ENCODE measurements at regions not wholly inside any gene's neighbourhood (a gene's known extent, or its start where the extent isn't known, plus 50 kb on each side); places are given as distances from the start of the nearest gene placed in this dataset.

- ChIA-PET POLR2A (no interaction called here), CTCF (ENCODE audit: low intra/inter-chr PET ratio, low total read pairs) (no interaction called here)
- BruUV-seq (replicated peaks) = no TSS peak
- H3K4me2 ChIP-seq (ENCODE audit: low read depth, low read length) = no peak overlapping the region
- DNase-seq (ENCODE audit: low spot score) (no peak), ATAC-seq (no peak), FAIRE-seq (no peak)
- no peak overlapping the region for H2AFZ ChIP-seq (ENCODE audit: low read length)
- 0% methylated on average over 2 of the region's 2 CpGs for WGBS (ENCODE audit: low lambda C conversion rate)
- H3K9me3 ChIP-seq (ENCODE audit: low read length) = no peaks in the 10 kb centered on the region
- no peaks in the 10 kb centered on the region for H4K20me1 ChIP-seq (ENCODE audit: insufficient read depth, low read length)
- H3K4me3 ChIP-seq (replicated peaks in 1 of 3; ENCODE audit: insufficient read depth in 1 of 3, low read depth in 2 of 3, low read length in 3 of 3) = no peak overlapping the region
- H3K27me3 ChIP-seq (ENCODE audit: control insufficient read depth in 1 of 2, insufficient read depth in 2 of 2, low read length in 2 of 2) = no peaks in the 10 kb centered on the region
- intact Hi-C loops (cut with micrococcal nuclease; ENCODE audit: unreplicated experiment) = no loop called here
- H3K4me1 ChIP-seq (ENCODE audit: insufficient read depth, low read length) = no peaks in the 10 kb centered on the region
- no peak overlapping the region for H3K27ac ChIP-seq (ENCODE audit: extremely low read length, insufficient read depth, low read length)
- H3K79me2 ChIP-seq (ENCODE audit: insufficient read depth, low read length) = no peaks in the 10 kb centered on the region
- no peak overlapping the region for H3K9ac ChIP-seq (ENCODE audit: insufficient read depth, low read depth, low read length)
- H3K36me3 ChIP-seq (replicated peaks in 1 of 2; ENCODE audit: control insufficient read depth in 1 of 2, insufficient read depth in 2 of 2, low read length in 2 of 2) = no peaks in the 10 kb centered on the region
- in situ Hi-C loops (cut with HindIII; ENCODE audit: extremely low pct_ligation_motif_present, low pct_unique_long_range_greater_than_20kb) = no loop called here
- TF ChIP-seq KDM1A (CRISPR knock-in tag; IDR thresholded peaks at IDR 0.05) (no peak), GTF3A (CRISPR knock-in tag; conservative IDR thresholded peaks at IDR 0.05) (no peak), SRSF4 (IDR thresholded peaks at IDR 0.05; ENCODE audit: low read depth, low read length, poor library complexity, severe bottlenecking) (no peak), ZBTB34 (CRISPR knock-in tag; IDR thresholded peaks at IDR 0.05) (no peak), MIER3 (CRISPR knock-in tag; IDR thresholded peaks at IDR 0.05; ENCODE audit: borderline replicate concordance) (no peak), MYPOP (CRISPR knock-in tag; IDR thresholded peaks at IDR 0.05) (no peak), ZNF501 (CRISPR knock-in tag; IDR thresholded peaks at IDR 0.05) (no peak), ZNF512 (CRISPR knock-in tag; IDR thresholded peaks at IDR 0.05) (no peak), CTCF (CRISPR knock-in tag; IDR thresholded peaks at IDR 0.05) (no peak), ZNF33B (CRISPR knock-in tag; IDR thresholded peaks at IDR 0.05) (no peak)
- TF ChIP-seq, protein P1, sequence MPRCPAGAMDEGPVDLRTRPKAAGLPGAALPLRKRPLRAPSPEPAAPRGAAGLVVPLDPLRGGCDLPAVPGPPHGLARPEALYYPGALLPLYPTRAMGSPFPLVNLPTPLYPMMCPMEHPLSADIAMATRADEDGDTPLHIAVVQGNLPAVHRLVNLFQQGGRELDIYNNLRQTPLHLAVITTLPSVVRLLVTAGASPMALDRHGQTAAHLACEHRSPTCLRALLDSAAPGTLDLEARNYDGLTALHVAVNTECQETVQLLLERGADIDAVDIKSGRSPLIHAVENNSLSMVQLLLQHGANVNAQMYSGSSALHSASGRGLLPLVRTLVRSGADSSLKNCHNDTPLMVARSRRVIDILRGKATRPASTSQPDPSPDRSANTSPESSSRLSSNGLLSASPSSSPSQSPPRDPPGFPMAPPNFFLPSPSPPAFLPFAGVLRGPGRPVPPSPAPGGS (CRISPR knock-in tag; IDR thresholded peaks at IDR 0.05) = no peak
- TF ChIP-seq, protein P2, sequence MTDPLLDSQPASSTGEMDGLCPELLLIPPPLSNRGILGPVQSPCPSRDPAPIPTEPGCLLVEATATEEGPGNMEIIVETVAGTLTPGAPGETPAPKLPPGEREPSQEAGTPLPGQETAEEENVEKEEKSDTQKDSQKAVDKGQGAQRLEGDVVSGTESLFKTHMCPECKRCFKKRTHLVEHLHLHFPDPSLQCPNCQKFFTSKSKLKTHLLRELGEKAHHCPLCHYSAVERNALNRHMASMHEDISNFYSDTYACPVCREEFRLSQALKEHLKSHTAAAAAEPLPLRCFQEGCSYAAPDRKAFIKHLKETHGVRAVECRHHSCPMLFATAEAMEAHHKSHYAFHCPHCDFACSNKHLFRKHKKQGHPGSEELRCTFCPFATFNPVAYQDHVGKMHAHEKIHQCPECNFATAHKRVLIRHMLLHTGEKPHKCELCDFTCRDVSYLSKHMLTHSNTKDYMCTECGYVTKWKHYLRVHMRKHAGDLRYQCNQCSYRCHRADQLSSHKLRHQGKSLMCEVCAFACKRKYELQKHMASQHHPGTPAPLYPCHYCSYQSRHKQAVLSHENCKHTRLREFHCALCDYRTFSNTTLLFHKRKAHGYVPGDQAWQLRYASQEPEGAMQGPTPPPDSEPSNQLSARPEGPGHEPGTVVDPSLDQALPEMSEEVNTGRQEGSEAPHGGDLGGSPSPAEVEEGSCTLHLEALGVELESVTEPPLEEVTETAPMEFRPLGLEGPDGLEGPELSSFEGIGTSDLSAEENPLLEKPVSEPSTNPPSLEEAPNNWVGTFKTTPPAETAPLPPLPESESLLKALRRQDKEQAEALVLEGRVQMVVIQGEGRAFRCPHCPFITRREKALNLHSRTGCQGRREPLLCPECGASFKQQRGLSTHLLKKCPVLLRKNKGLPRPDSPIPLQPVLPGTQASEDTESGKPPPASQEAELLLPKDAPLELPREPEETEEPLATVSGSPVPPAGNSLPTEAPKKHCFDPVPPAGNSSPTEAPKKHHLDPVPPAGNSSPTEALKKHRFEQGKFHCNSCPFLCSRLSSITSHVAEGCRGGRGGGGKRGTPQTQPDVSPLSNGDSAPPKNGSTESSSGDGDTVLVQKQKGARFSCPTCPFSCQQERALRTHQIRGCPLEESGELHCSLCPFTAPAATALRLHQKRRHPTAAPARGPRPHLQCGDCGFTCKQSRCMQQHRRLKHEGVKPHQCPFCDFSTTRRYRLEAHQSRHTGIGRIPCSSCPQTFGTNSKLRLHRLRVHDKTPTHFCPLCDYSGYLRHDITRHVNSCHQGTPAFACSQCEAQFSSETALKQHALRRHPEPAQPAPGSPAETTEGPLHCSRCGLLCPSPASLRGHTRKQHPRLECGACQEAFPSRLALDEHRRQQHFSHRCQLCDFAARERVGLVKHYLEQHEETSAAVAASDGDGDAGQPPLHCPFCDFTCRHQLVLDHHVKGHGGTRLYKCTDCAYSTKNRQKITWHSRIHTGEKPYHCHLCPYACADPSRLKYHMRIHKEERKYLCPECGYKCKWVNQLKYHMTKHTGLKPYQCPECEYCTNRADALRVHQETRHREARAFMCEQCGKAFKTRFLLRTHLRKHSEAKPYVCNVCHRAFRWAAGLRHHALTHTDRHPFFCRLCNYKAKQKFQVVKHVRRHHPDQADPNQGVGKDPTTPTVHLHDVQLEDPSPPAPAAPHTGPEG (CRISPR knock-in tag; IDR thresholded peaks at IDR 0.05) = no peak
Observed at GRCh38 chr2:223474893-223475292, 127.3 kb downstream of the SCG2 start.

Measured in HepG2 (cell line).